ENCODE measurements at regions not wholly inside any gene's neighbourhood (a gene's known extent, or its start where the extent isn't known, plus 50 kb on each side); places are given as distances from the start of the nearest gene placed in this dataset.
"Not testable (repeated sequence)": the region's sequence is repeated elsewhere in the genome, so short reads cannot be mapped to it uniquely, and the experiment has no call there.

DNA sequence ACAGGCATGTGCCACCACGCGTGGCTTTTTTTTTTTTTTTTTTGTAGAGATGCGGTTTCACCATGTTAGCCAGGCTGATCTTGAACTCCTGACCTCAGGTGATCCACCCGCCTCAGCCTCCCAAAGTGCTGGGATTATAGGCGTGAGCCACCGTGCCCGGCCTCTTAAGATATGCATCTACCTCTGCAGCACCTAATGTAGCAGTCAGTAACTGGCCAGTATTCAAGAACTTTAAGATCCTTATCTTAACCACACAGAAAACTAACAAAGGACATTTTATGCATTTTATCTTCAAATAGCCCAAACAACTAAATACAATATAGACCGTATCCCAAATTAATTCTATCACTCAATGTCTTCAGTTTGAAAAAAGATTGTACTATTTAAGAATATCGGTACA lies 618.7 kb downstream of the TLE1 start:
- no peak overlapping the region for H2BK15ac ChIP-seq (ENCODE audit: low read length)
- H2BK12ac ChIP-seq (ENCODE audit: low read length) = no peak overlapping the region
- H3K4me3 ChIP-seq (ENCODE audit: low read length in 2 of 2) = no peak overlapping the region
- no peak overlapping the region for H3K4ac ChIP-seq (ENCODE audit: low read length)
- no peak overlapping the region for H2AK5ac ChIP-seq (ENCODE audit: low read depth, low read length)
- no peak overlapping the region for H4K8ac ChIP-seq (ENCODE audit: low read depth, low read length)
- no peaks in the 10 kb centered on the region for H3K4me1 ChIP-seq (ENCODE audit: control insufficient read depth in 2 of 2, insufficient read depth in 1 of 2, low read depth in 1 of 2, low read length in 2 of 2)
- no peaks in the 10 kb centered on the region for H3K27me3 ChIP-seq (ENCODE audit: control insufficient read depth in 3 of 3, insufficient read depth in 3 of 3, low read depth in 1 of 3, low read length in 3 of 3)
- no peaks in the 10 kb centered on the region for H3K9me3 ChIP-seq (replicated peaks in 1 of 2; ENCODE audit: control insufficient read depth in 2 of 2, insufficient read depth in 1 of 2, low read depth in 1 of 2, low read length in 2 of 2)
- no peak overlapping the region for H2BK120ac ChIP-seq (ENCODE audit: low read depth, low read length)
- H3K18ac ChIP-seq (ENCODE audit: low read length) = no peak overlapping the region
- no peak overlapping the region for H2AFZ ChIP-seq (ENCODE audit: low read length)
- no peak overlapping the region for H3K27ac ChIP-seq (replicated peaks; ENCODE audit: low read length)
- no peak overlapping the region for H2BK5ac ChIP-seq (ENCODE audit: low read length)
- no peak overlapping the region for H3K14ac ChIP-seq (ENCODE audit: low read length)
- H3K9ac ChIP-seq (ENCODE audit: low read depth, low read length, poor library complexity) = no peak overlapping the region
- H3K4me2 ChIP-seq (ENCODE audit: insufficient read depth, low read length, poor library complexity, severe bottlenecking) = no peak overlapping the region
- no peak for DNase-seq (ENCODE audit: low spot score)
- H3K79me1 ChIP-seq (ENCODE audit: low read depth, low read length) = no peaks in the 10 kb centered on the region
- no peak overlapping the region for H4K91ac ChIP-seq (ENCODE audit: low read depth, low read length, poor library complexity)
- H3K36me3 ChIP-seq (replicated peaks in 1 of 2; ENCODE audit: control insufficient read depth in 2 of 2, insufficient read depth in 2 of 2, low read length in 2 of 2) = no peaks in the 10 kb centered on the region
- no CpG with 5 or more reads among the region's 9 CpGs for WGBS, 2 donors (ENCODE audit: extremely low coverage in 2 of 2, insufficient read length in 2 of 2, insufficient replicate concordance in 1 of 2)
- H3K23ac ChIP-seq (ENCODE audit: low read depth, low read length, poor library complexity) = no peak overlapping the region

DNA sequence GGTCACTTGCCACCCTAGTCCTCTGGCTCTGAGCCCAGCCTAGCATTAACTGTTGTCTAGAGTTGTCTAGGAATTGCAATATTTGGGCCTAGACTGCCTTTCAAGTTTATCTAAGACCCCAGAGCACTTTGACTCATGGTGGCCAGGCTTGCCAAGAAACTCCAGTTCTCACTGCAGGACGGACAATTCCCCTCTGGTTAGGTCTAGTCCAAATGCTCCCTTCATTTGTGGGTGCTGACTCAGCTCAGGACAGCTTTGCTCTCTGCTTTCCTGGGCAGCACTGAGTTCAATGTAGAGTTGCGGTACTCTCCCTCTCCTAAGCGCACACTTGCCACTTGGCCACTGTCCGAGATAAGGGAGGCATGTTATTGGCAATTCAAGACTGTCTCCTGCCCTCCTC lies 619.4 kb downstream of the TLE1 start:
- H3K23ac ChIP-seq (ENCODE audit: low read depth, low read length, poor library complexity) = no peak overlapping the region
- H3K18ac ChIP-seq (ENCODE audit: low read length) = no peak overlapping the region
- no peak overlapping the region for H3K14ac ChIP-seq (ENCODE audit: low read length)
- no peak overlapping the region for H2BK15ac ChIP-seq (ENCODE audit: low read length)
- H3K4me1 ChIP-seq (ENCODE audit: control insufficient read depth in 2 of 2, insufficient read depth in 1 of 2, low read depth in 1 of 2, low read length in 2 of 2) = no peaks in the 10 kb centered on the region
- no peaks in the 10 kb centered on the region for H3K36me3 ChIP-seq (replicated peaks in 1 of 2; ENCODE audit: control insufficient read depth in 2 of 2, insufficient read depth in 2 of 2, low read length in 2 of 2)
- no peak overlapping the region for H3K9ac ChIP-seq (ENCODE audit: low read depth, low read length, poor library complexity)
- no peak overlapping the region for H3K4me2 ChIP-seq (ENCODE audit: insufficient read depth, low read length, poor library complexity, severe bottlenecking)
- H3K79me1 ChIP-seq (ENCODE audit: low read depth, low read length) = no peaks in the 10 kb centered on the region
- no peak overlapping the region for H3K4ac ChIP-seq (ENCODE audit: low read length)
- H3K9me3 ChIP-seq (replicated peaks in 1 of 2; ENCODE audit: control insufficient read depth in 2 of 2, insufficient read depth in 1 of 2, low read depth in 1 of 2, low read length in 2 of 2) = no peaks in the 10 kb centered on the region
- no peak overlapping the region for H2BK120ac ChIP-seq (ENCODE audit: low read depth, low read length)
- H3K27me3 ChIP-seq (ENCODE audit: control insufficient read depth in 3 of 3, insufficient read depth in 3 of 3, low read depth in 1 of 3, low read length in 3 of 3) = no peaks in the 10 kb centered on the region
- H2BK12ac ChIP-seq (ENCODE audit: low read length) = no peak overlapping the region
- H4K91ac ChIP-seq (ENCODE audit: low read depth, low read length, poor library complexity) = no peak overlapping the region
- DNase-seq (ENCODE audit: low spot score) = no peak
- no peak overlapping the region for H2AFZ ChIP-seq (ENCODE audit: low read length)
- no peak overlapping the region for H4K8ac ChIP-seq (ENCODE audit: low read depth, low read length)
- no peak overlapping the region for H3K4me3 ChIP-seq (ENCODE audit: low read length in 2 of 2)
- WGBS, 2 donors (ENCODE audit: extremely low coverage in 2 of 2, insufficient read length in 2 of 2, insufficient replicate concordance in 1 of 2) = no CpG with 5 or more reads among the region's 4 CpGs
- no peak overlapping the region for H2BK5ac ChIP-seq (ENCODE audit: low read length)
- H3K27ac ChIP-seq (replicated peaks; ENCODE audit: low read length) = no peak overlapping the region
- H2AK5ac ChIP-seq (ENCODE audit: low read depth, low read length) = no peak overlapping the region

DNA sequence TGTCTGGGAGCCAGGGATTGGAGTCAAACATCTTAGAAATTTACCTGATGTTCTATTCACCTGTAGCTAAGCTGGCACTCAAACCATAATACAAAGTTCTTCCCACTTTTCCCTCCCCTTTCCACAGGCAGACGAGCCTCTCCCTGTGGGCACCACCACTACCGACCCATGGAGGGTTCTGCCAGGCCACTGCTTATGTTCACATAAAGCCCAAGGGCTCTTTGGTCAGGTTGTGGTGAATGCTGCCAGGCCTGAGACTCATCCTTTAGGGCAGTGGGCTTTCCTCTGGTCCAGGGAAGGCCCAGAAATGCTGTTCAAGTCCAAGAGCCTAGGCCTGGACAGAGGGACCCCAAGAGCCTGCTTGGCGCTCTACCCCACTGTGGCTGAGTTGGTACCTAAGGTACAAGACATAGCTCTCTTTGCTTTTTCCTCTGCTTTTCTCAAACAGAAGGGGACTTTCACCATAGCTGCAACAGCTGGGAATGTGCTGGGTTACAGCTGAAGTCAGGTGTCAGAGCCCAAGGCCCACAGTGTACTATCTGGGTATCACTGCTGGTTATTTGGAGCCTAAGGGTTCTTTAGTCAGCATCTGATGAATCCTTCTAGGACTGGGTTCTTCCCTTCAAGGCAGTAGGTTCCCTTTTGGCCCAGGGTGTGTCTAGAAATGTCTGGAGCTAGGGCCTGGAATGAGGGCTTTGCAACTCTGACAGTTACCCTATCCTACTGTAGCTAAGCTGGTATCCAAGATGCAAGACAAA lies 620.1 kb downstream of the TLE1 start:
- no peak overlapping the region for H3K9ac ChIP-seq (ENCODE audit: low read depth, low read length, poor library complexity)
- H3K27ac ChIP-seq (replicated peaks; ENCODE audit: low read length) = no peak overlapping the region
- no peak overlapping the region for H2AFZ ChIP-seq (ENCODE audit: low read length)
- no CpG with 5 or more reads among the region's 3 CpGs for WGBS, 2 donors (ENCODE audit: extremely low coverage in 2 of 2, insufficient read length in 2 of 2, insufficient replicate concordance in 1 of 2)
- no peak overlapping the region for H2BK5ac ChIP-seq (ENCODE audit: low read length)
- no peak overlapping the region for H3K18ac ChIP-seq (ENCODE audit: low read length)
- H3K36me3 ChIP-seq (replicated peaks in 1 of 2; ENCODE audit: control insufficient read depth in 2 of 2, insufficient read depth in 2 of 2, low read length in 2 of 2) = no peaks in the 10 kb centered on the region
- H3K9me3 ChIP-seq (replicated peaks in 1 of 2; ENCODE audit: control insufficient read depth in 2 of 2, insufficient read depth in 1 of 2, low read depth in 1 of 2, low read length in 2 of 2) = no peaks in the 10 kb centered on the region
- H3K14ac ChIP-seq (ENCODE audit: low read length) = no peak overlapping the region
- no peaks in the 10 kb centered on the region for H3K4me1 ChIP-seq (ENCODE audit: control insufficient read depth in 2 of 2, insufficient read depth in 1 of 2, low read depth in 1 of 2, low read length in 2 of 2)
- H2BK120ac ChIP-seq (ENCODE audit: low read depth, low read length) = no peak overlapping the region
- no peaks in the 10 kb centered on the region for H3K79me1 ChIP-seq (ENCODE audit: low read depth, low read length)
- peak overlapping the region; percentile 17 for H2AK5ac ChIP-seq (ENCODE audit: low read depth, low read length)
- H2BK12ac ChIP-seq (ENCODE audit: low read length) = no peak overlapping the region
- H2BK15ac ChIP-seq (ENCODE audit: low read length) = no peak overlapping the region
- H4K91ac ChIP-seq (ENCODE audit: low read depth, low read length, poor library complexity) = no peak overlapping the region
- H3K27me3 ChIP-seq (ENCODE audit: control insufficient read depth in 3 of 3, insufficient read depth in 3 of 3, low read depth in 1 of 3, low read length in 3 of 3) = no peaks in the 10 kb centered on the region
- H3K4me2 ChIP-seq (ENCODE audit: insufficient read depth, low read length, poor library complexity, severe bottlenecking) = no peak overlapping the region
- H3K4me3 ChIP-seq (ENCODE audit: low read length in 2 of 2) = no peak overlapping the region
- DNase-seq (ENCODE audit: low spot score) = no peak
- no peak overlapping the region for H4K8ac ChIP-seq (ENCODE audit: low read depth, low read length)
- no peak overlapping the region for H3K4ac ChIP-seq (ENCODE audit: low read length)
- no peak overlapping the region for H3K23ac ChIP-seq (ENCODE audit: low read depth, low read length, poor library complexity)

DNA sequence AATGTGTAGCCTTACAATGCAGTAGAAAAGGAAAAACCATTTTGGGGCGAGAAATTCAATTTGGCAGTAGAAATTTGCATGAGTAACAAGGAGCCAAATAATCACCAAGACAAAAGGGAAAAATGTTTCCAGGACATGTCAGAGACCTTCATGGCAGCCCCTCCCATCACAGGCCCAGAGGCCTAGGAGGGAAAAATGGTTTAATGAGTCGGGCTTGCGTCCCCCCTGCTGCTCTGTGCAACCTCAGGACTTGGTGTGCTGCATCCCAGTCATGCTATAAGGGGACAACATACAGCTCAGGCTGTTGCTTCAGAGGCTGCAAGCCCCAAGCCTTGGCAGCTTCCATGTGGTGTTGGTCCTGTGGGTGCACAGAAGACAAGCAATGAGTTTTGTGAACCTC lies 626.4 kb downstream of the TLE1 start:
- H4K91ac ChIP-seq (ENCODE audit: low read depth, low read length, poor library complexity); H3K79me1 ChIP-seq (ENCODE audit: low read depth, low read length); H3K9ac ChIP-seq (ENCODE audit: low read depth, low read length, poor library complexity); H3K14ac ChIP-seq (ENCODE audit: low read length); H4K8ac ChIP-seq (ENCODE audit: low read depth, low read length); H3K23ac ChIP-seq (ENCODE audit: low read depth, low read length, poor library complexity); H2BK120ac ChIP-seq (ENCODE audit: low read depth, low read length); H3K36me3 ChIP-seq (replicated peaks in 1 of 2; ENCODE audit: control insufficient read depth in 2 of 2, insufficient read depth in 2 of 2, low read length in 2 of 2); H2AK5ac ChIP-seq (ENCODE audit: low read depth, low read length); H3K4me1 ChIP-seq (ENCODE audit: control insufficient read depth in 2 of 2, insufficient read depth in 1 of 2, low read depth in 1 of 2, low read length in 2 of 2); H3K9me3 ChIP-seq (replicated peaks in 1 of 2; ENCODE audit: control insufficient read depth in 2 of 2, insufficient read depth in 1 of 2, low read depth in 1 of 2, low read length in 2 of 2); H2BK5ac ChIP-seq (ENCODE audit: low read length); H3K27me3 ChIP-seq (ENCODE audit: control insufficient read depth in 3 of 3, insufficient read depth in 3 of 3, low read depth in 1 of 3, low read length in 3 of 3); H2BK15ac ChIP-seq (ENCODE audit: low read length); H3K4ac ChIP-seq (ENCODE audit: low read length); H2BK12ac ChIP-seq (ENCODE audit: low read length); H2AFZ ChIP-seq (ENCODE audit: low read length); DNase-seq (ENCODE audit: low spot score); H3K18ac ChIP-seq (ENCODE audit: low read length); H3K4me2 ChIP-seq (ENCODE audit: insufficient read depth, low read length, poor library complexity, severe bottlenecking); H3K27ac ChIP-seq (replicated peaks; ENCODE audit: low read length); H3K4me3 ChIP-seq (ENCODE audit: low read length in 2 of 2): not testable (repeated sequence)
- WGBS, 2 donors (ENCODE audit: extremely low coverage in 2 of 2, insufficient read length in 2 of 2, insufficient replicate concordance in 1 of 2) = no CpG with 5 or more reads among the region's 3 CpGs
